ENCODE measurements at regions not wholly inside any gene's neighbourhood (a gene's known extent, or its start where the extent isn't known, plus 50 kb on each side); places are given as distances from the start of the nearest gene placed in this dataset.

GRCh38 chr3:117630469-117630868 is 920.9 kb downstream of the TUSC7 start:
- H3F3A ChIP-seq (replicated peaks; ENCODE audit: insufficient read depth) = no peaks in the 10 kb centered on the region
- no peaks in the 10 kb centered on the region for H3K9me2 ChIP-seq
- H3K4me3 ChIP-seq (ENCODE audit: low read depth in 2 of 2, low read length in 1 of 2) = no peak overlapping the region
- TF ChIP-seq, protein P1, sequence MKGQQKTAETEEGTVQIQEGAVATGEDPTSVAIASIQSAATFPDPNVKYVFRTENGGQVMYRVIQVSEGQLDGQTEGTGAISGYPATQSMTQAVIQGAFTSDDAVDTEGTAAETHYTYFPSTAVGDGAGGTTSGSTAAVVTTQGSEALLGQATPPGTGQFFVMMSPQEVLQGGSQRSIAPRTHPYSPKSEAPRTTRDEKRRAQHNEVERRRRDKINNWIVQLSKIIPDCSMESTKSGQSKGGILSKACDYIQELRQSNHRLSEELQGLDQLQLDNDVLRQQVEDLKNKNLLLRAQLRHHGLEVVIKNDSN (IDR thresholded peaks at IDR 0.05; ENCODE audit: borderline replicate concordance, low read depth) = no peak
- TF ChIP-seq YY1 (IDR thresholded peaks at IDR 0.05; ENCODE audit: low read depth) (no peak), MAX (IDR thresholded peaks at IDR 0.05; ENCODE audit: low read depth) (no peak), GABPA (IDR thresholded peaks at IDR 0.05; ENCODE audit: low read depth) (no peak), NRF1 (IDR thresholded peaks at IDR 0.05; ENCODE audit: low read depth, low read length) (no peak), RFX5 (IDR thresholded peaks at IDR 0.05; ENCODE audit: low read length) (no peak), FOXJ3 (CRISPR knock-in tag; IDR thresholded peaks at IDR 0.05) (no peak), NFIC (IDR thresholded peaks at IDR 0.05; ENCODE audit: borderline replicate concordance) (no peak), ELF1 (IDR thresholded peaks at IDR 0.05) (no peak), JUND (IDR thresholded peaks at IDR 0.05) (no peak), EP300 (IDR thresholded peaks at IDR 0.05; ENCODE audit: borderline replicate concordance in 1 of 2, low read depth in 1 of 2, low read length in 1 of 2) (no peak), CHD2 (IDR thresholded peaks at IDR 0.05; ENCODE audit: low read length, partially characterized antibody) (no peak), MXI1 (IDR thresholded peaks at IDR 0.05; ENCODE audit: low read depth, low read length) (no peak), RCOR1 (IDR thresholded peaks at IDR 0.05; ENCODE audit: low read length) (no peak), FOXM1 (IDR thresholded peaks at IDR 0.05; ENCODE audit: low read depth) (no peak)
- TF ChIP-seq, protein P2, sequence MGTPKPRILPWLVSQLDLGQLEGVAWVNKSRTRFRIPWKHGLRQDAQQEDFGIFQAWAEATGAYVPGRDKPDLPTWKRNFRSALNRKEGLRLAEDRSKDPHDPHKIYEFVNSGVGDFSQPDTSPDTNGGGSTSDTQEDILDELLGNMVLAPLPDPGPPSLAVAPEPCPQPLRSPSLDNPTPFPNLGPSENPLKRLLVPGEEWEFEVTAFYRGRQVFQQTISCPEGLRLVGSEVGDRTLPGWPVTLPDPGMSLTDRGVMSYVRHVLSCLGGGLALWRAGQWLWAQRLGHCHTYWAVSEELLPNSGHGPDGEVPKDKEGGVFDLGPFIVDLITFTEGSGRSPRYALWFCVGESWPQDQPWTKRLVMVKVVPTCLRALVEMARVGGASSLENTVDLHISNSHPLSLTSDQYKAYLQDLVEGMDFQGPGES (IDR thresholded peaks at IDR 0.05; ENCODE audit: low read depth, low read length) = no peak
- TF ChIP-seq, protein P3, sequence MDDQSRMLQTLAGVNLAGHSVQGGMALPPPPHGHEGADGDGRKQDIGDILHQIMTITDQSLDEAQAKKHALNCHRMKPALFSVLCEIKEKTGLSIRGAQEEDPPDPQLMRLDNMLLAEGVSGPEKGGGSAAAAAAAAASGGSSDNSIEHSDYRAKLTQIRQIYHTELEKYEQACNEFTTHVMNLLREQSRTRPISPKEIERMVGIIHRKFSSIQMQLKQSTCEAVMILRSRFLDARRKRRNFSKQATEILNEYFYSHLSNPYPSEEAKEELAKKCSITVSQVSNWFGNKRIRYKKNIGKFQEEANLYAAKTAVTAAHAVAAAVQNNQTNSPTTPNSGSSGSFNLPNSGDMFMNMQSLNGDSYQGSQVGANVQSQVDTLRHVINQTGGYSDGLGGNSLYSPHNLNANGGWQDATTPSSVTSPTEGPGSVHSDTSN (IDR thresholded peaks at IDR 0.05) = no peak
- TF ChIP-seq, protein P4, sequence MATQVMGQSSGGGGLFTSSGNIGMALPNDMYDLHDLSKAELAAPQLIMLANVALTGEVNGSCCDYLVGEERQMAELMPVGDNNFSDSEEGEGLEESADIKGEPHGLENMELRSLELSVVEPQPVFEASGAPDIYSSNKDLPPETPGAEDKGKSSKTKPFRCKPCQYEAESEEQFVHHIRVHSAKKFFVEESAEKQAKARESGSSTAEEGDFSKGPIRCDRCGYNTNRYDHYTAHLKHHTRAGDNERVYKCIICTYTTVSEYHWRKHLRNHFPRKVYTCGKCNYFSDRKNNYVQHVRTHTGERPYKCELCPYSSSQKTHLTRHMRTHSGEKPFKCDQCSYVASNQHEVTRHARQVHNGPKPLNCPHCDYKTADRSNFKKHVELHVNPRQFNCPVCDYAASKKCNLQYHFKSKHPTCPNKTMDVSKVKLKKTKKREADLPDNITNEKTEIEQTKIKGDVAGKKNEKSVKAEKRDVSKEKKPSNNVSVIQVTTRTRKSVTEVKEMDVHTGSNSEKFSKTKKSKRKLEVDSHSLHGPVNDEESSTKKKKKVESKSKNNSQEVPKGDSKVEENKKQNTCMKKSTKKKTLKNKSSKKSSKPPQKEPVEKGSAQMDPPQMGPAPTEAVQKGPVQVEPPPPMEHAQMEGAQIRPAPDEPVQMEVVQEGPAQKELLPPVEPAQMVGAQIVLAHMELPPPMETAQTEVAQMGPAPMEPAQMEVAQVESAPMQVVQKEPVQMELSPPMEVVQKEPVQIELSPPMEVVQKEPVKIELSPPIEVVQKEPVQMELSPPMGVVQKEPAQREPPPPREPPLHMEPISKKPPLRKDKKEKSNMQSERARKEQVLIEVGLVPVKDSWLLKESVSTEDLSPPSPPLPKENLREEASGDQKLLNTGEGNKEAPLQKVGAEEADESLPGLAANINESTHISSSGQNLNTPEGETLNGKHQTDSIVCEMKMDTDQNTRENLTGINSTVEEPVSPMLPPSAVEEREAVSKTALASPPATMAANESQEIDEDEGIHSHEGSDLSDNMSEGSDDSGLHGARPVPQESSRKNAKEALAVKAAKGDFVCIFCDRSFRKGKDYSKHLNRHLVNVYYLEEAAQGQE (IDR thresholded peaks at IDR 0.05; ENCODE audit: low read depth, low read length) = no peak
- H2AFZ ChIP-seq (ENCODE audit: low read depth) = no peak overlapping the region
- H3K27ac ChIP-seq (ENCODE audit: low read depth in 2 of 2, low read length in 1 of 2) = peak overlapping the region in 1 of 2 experiments; percentile 96; a peak in 2 of 4 replicates
- peaks cover 10 to 45% of the 10 kb centered on the region in 2 experiments; a peak in 3 of 4 replicates for H3K4me1 ChIP-seq (ENCODE audit: control insufficient read depth in 1 of 2, insufficient read depth in 2 of 2, low read depth in 1 of 2, low read length in 1 of 2)
- H3K4me2 ChIP-seq = no peak overlapping the region
- POLR2A ChIA-PET = no interaction called here
- no peaks in the 10 kb centered on the region for H3K79me2 ChIP-seq (ENCODE audit: insufficient read depth)
- no peaks in the 10 kb centered on the region for H3K9me3 ChIP-seq
- no peak for DNase-seq
- no peaks in the 10 kb centered on the region for H4K20me1 ChIP-seq (ENCODE audit: insufficient read depth)
- H3K9ac ChIP-seq = no peak overlapping the region
- no peaks in the 10 kb centered on the region for H3K36me3 ChIP-seq (replicated peaks in 1 of 2; ENCODE audit: control insufficient read depth in 1 of 2, insufficient read depth in 2 of 2, low read length in 1 of 2)
- no peaks in the 10 kb centered on the region for H3K27me3 ChIP-seq (ENCODE audit: insufficient read depth)
- CTCF ChIA-PET = interaction anchor here (1.4 to 1.6 kb wide), 2 partner anchors 88 to 367 kb away, joined by 3 to 5 read pairs; no protein-coding TSS in a partner anchor
